Stimulated activated CD4-positive, alpha-beta T cell treated with anti-CD3 and anti-CD28 coated beads, TNF-alpha, amount 100 ng/mL, for 48 hours (primary cell): ENCODE measurements at regions not wholly inside any gene's neighbourhood (a gene's known extent, or its start where the extent isn't known, plus 50 kb on each side); places are given as distances from the start of the nearest gene placed in this dataset.

Experiments used
- DNase-seq, 3 donors: peaks; one replicate each; pipeline ENCODE4 v3.0.0-alpha.2; 2020; ENCODE audit warnings: low read depth in 3 of 3

DNA sequence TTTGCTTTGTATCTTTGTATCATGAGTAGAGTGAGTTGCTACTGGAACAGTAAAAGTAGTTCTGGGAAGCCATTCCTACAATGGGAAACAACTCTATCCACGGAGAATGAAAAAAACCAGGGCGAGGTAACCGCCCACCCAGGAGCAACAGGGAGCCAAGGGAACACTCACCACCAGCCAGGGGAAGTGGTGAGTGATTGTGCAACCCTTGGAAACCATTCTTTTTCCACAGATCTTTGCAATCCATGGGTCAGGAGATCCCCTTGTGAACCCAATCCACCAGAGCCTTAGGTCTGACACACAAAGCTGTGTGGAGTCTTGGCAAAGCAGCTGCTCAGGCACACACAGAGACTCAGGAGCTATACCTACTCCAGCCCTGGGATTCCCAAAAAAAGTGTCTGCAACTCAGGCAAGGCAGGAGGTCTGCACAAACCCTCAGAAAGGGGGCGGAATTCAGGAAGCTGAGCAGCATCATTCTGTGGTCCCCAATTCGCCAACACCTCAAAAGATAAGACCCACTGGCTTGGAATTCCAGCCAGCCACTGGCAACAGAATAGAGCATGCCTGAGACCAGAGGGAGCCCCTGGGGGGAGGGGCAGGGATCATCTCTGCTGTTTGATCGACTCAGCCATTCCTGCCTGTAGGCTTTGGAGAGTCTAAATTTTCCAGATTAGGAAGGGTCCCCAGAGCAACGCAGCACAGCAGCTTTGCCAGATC lies 52.1 kb upstream of the PPFIA2 start:
- DNase-seq: no peak

DNA sequence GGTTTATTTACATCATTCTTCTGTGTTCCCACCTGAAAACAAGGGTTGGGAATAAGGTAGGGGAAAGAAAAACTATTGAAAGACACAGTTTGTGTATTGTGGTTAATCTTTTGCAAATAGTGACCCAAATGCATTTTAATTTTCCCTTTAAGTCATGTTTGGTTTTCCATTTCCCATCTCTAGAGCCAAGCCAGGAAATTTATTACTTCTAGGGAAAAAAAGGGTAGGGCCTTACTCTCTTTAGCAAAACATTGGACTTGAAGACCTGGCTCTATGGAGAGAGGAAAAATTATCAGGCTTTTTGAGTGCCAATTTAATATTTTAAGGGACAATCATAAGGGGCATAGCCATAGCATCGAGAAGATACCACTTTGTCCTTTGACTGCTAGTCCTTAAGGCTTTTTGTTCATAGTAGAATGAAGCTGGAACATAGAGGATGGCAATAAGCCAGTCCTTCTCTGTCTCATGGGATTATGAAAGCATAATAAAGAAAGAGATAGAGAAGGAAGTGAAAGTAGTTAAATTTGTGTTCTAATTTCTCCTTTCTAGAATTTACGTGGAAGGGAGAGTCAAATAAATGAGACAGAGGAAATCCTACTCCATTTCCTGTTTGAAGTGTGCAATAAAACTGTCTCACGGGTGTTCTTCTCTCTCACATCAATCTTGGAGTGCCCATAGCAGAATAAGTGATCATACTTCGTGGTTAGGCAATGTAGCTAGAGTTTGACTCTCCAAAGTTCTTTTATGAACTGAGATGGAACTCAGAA lies 50.9 kb upstream of the PPFIA2 start:
- DNase-seq: no peak

DNA sequence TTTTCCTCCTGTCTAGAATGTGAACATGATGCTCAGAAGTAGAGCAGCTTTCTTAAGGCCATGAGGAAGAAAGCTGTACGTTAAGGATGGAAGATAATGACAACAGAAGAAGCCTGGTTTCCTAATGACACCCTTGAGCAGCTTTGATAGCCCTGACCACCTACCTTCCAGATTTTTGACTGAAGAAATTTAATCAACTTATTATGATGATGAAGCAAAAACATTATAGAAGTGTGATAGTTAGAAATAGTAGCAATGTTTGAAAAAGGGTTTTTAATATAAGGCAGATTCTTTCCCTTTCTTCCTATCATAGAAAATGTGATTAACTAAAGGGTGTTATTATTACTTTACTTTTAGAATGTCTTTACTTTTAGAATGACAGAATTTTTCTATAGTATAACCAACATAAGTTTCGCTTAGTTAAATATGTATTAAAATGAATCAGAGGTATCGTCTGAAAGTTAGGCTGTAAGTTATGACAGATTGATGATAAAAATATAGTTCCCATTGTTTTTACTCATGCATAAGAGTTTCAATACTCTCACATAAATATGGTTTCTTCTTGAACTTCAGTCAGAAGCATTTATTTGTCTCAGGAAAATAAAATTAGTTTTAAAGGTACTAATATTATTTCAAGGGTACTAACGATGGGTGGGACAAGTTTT lies 50.1 kb upstream of the PPFIA2 start:
- no peak for DNase-seq
